Posterior vena cava (tissue), 2 donors: ENCODE measurements at regions not wholly inside any gene's neighbourhood (a gene's known extent, or its start where the extent isn't known, plus 50 kb on each side); places are given as distances from the start of the nearest gene placed in this dataset.

Experiments used
- DNase-seq: peaks from one replicate; pipeline ENCODE4 v3.0.0-alpha.2; 2020; ENCODE audit warnings: low spot score
- intact Hi-C, 2 donors: fragments of 100-400 bp; cut with DNase I; formaldehyde crosslinking; loops; one replicate each; pipeline versions ENCODE4 v1.14.1 to v1.14.2; 2022 to 2023
- donor health status: DM: yes; HTN: yes; CAD: no.
- donor health status: DM: yes; HTN: yes; CAD: no.

DNA sequence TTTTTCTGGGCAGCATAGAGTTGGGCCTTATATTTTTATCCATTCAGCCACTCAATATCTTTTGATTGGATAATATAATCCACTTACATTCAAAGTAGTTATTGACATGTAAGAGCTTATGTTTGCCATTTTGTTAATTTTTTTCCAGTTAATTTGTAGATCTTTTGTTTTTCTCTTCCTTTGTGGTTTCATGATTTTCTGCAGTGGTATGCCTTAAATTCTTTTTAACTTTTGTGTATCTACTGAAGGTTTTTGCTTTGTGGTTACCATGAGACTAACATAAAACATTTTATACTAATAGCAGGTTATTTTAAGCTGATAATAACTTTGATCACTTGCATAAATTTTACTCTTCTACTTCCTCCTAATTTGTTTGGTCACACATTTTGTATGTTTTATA, 140.8 kb upstream of the GATB start:
- no peak for DNase-seq
- intact Hi-C loops, result no loop called here

DNA sequence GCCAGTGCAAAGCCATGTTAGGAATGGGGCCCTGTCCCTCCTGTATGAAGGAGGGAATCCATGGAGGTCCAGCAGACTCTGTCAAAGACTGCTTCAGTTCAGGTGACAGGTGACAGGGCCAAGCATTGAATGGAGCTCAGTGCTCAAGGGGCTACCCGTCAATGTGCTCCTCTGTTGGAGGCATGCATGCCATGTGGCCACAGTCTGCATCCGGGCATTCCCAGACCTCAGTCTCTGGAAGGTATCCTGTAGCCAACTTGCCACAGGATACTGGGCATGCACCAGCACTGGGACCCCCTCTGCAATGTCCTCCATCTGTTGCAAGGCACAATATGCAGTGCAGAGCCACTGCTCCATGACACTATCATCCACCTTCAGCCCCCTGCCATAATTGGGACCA, 136.1 kb upstream of the GATB start:
- intact Hi-C loops, result no loop called here

DNA sequence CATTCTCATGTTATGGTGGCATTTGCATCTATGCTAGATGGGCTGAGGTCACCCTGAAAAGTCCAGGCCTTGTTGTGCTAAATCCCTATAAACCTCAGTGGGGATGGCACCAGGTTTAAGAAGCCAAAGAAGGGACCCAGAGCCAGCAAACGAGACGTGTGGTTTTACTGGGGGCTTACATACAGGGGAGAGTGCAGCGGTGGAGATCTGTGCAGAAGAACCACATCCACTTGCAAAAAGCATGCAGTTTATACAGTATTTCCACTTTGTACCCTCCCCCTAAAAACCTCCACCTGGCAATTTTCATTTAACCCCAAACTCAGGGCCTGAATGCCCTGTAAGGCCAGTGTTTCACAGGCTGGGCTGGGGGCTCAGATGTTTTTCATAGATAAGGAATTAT, 134.9 kb upstream of the GATB start:
- DNase-seq, result no peak
- intact Hi-C loops, result no loop called here

More for the DNA sequence above, 136.1 kb upstream of the GATB start:
- DNase-seq, result no peak

DNA sequence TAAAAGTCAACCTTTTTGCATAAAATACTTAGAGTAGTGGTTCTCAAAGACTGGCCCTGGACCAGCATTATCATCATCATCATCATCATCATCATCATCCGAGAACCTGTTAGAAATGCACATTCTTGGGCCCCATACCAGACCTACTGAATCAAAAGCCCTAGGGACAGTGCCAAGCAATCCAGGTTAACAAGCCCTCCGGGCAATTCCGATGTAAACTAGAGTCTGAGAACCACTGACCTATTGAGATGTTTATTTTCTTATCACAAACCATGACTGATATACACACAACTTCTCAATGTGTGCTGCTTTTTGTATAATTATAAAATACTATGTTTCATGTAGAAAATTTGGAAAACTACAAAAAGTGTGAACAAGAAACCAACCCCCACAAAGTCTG, 133.4 kb upstream of the GATB start:
- intact Hi-C loops, result no loop called here
- DNase-seq, result no peak

DNA sequence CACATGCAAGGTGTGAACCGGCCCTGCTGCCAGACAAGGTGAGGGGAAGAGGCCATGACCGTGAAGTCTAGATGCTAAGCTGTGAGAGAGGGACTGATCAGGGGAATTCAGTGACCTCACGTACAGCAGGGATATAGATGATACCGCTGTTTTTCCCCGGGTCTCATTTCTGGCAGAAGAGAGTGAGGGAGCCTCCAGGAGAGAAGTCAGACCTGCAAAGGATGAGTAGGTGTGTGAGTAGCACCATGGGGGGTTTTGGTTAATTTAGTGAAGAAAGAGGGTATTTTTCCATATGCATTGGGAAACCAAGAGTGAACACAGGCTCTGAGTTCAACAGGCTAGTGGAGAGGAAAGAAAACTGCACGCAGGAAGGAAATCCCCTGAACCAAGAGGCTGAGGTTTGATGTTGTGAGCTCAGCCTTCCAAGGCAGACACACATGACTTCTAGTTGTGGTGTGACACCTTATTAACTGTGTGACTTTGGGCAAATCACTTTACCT, 127.6 kb upstream of the GATB start:
- DNase-seq, result no peak
- intact Hi-C loops, result no loop called here

DNA sequence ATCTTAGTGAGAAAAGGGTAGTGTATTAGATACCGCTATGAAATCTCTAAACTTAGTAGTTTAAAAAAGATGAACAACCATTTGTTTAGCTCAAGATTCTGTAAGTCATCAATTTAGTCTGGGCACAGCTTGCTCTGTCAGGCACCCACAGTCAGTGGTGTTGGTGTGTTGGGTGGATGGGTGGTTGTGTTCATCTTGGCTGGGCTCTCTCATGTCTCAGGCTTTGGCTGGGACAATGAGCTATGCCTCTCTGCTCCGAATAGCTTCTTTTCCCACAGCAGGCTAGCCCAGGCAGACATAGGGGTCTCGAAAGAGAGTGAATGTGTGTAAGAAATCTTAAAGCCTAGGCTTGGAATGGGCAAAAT, 127.0 kb upstream of the GATB start:
- intact Hi-C loops, result no loop called here
- no peak for DNase-seq

DNA sequence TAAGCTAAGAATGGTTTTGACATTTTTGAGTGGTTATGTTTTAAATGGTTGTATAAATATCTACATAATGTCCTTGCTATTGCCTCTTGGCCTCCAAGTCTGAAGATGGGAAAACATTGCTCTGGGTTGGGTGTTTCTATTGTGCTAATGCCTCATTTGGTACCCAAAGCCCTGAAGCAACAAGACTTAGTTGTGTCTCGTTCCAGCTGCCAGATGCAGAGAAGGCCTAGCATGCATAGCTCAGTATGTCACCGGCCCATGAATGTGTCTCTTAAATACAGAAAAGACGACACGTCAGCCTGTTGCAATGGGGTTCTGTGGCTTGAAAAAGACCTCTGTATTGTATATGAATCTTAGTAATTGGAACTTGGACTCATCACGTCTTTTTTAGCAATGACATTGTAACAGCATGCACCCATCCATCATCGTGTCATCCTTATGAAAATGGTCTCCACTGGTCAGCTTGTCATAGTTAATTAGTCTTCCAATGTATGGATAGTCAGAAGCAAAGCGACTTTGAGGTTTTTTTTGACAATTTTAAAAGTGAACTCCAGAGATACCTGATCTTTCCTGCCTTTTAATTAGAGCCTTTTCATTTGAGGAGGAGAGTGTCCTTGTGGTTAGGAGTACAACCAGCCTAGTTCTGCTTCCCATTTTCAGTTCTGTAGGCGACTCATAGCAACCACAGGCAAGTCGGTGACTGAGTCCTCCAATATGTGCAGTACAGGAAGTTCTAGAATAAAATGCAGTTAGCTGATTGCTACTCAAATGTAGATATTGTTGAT, 126.4 kb upstream of the GATB start:
- intact Hi-C loops, result no loop called here
- no peak for DNase-seq

DNA sequence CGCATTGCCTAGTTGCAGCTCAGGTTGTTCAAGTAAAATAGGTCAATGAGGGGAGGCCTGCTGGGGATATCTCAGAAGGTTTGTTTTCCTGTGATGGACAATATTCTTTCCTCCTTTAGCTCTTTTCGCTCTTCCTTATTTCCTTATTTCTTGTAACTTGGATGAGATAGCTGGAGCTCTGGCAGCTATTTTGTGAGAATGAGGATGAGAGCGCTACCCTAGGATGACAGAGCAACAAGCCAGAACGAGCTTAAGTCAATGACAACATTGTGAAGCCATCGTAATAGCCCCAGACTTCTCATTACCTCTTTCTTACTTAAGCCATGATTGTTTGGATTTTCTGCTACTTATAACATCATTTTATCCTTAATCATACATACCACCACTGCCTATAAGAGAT, 124.3 kb upstream of the GATB start:
- intact Hi-C loops, result no loop called here
- no peak for DNase-seq

DNA sequence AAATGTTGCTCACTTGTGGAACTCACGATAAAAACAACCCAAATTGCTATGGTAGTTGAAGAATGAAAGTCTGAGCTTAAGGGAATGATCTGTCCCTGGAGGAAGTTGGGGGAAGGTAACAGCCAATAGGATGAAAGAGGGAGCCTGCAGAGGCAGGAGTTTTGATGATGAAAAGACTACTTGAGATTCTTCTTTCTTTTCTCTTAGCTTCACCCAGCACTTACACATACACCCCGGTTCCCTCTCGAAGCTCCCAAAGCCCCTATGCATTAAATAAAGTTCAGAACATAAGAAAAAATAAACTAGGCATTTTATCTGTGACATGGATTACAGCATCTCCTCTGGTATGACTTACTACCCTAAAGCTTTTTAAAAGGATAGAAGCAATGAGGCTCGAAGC, 122.9 kb upstream of the GATB start:
- DNase-seq, result no peak
- intact Hi-C loops, result no loop called here

DNA sequence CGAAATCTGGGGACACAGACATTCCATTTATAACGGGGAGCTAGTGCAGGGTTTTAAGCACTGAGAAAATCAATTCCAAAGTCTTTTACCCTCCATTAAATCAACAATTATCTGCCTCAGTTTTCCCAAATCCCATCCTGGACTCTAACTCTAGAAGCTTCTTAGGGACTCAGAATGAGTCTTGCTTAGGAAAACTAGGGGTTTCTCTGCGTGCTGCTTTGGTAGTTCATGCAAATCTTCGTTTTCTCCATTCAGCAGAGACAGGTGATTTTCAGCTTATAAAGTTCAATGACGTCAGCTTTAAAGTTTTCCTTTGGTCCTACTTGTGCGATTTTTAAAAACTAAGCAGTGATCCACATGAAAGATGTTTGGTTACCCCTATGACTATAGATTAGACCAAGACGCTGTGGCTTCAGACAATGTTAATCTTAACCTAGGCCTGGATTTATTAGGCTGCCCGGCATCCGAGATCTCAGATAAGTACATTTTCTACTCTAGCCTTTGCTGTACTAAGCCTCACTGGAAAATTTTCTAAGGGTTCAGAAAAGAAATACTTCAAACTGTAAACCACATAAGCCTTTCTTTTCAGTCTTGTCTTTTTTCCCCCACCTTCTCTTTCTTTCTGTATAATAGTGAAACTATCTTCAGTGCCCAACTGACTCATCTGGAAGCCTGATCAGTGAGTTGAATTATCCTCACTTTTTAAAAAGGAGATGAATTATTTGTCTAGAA, 121.4 kb upstream of the GATB start:
- intact Hi-C loops, result no loop called here
- no peak for DNase-seq

DNA sequence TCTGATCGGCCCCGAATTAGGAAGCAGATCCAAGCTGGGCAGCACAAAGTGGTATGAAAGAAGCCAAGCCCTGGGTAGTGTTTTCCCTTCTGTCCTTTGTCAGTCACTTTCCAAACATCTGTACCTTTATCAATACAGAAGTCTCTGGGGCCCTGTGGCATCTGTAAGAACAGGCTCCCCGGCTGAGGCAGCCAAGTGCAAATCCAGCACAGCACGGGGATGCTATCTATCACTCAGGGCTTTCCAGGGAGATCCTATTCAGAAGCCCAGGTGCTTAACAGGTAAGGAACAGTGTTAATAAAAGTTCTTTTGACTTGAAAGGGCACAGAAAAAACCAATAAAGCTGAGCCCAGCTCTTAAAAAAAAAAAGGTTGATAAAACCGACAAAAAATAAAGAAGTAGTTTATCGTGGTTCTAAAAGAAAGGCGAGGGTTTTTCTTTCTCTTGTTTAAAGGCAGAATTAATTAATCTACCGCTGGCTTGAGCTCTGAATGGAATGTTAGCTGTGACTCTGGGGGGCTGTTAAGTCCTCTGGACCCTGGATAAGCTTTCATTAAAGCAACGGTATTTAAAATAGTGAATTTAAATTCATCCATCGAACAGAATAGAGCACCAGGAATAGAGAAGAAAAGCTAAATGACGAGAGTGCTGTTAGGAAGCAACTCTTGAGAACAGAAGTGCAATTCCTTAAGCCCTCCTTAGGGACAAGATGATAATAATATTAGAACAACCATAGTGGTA, 119.1 kb upstream of the GATB start:
- no peak for DNase-seq
- intact Hi-C loops, result no loop called here

DNA sequence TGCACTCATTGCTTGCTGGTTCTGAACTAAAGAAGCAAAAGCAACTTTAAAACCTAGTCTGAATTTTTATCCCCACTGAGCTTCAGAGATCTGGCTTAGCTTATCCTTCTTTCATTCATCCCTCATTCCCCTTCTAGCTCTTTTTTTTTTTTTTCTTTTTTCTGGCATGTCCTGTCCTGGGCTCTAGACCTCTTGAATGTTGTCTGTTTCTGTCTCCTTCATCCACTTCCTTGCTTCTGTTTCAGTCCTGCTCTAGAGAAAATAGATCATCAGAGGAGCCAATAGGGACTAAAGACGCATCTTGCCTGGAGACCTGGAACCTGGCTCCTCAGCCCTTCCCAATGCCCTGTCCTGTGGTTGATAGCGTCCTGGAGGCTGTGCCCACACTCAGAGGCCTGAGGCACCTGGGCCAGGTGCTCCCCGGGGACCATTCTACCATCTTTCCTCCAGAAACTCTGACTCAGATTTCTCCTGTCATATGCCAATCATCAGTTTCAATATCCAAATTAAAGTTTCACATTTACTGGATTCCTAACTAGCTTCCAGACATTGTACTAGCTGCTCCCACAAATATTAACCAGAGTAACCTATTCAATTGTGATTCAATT, 115.7 kb upstream of the GATB start:
- intact Hi-C loops, result no loop called here
- no peak for DNase-seq

DNA sequence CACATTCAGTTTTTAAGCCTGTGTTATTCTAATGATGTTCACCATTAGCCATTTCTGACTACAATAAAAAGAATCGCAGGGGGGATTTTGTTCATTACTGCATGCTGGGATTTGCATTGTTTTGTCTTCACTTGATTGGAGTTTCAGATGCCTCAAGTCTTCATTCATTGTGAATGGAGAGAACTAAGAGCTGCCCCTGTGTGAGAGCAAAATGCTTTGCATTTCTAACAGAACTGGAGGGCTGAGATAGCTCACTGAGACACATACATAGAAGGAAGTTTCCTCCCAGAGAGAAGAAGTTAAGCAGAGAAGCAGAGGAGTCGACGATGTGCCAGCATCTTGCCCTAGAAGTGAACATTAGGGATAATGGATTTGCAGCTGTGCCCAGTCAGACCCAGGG, 113.5 kb upstream of the GATB start:
- DNase-seq, result no peak
- intact Hi-C loops, result no loop called here

DNA sequence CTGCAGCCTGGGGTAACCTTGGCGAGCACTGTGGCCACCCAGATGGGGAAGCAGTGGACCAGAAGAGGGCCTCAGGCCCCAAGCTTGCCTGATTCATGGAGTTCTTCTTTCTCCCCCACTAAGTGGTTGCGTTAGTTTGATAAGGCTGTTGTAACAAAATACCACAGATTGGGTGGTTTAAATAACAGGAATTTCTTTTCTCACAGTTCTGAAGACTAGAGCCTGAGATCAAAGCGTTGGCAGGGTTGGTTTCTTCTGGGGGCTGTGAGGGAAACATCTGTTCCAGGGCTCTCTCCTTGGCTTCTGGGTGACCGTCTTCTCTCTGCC, 105.7 kb upstream of the GATB start:
- intact Hi-C loops, result no loop called here
- DNase-seq, result no peak

DNA sequence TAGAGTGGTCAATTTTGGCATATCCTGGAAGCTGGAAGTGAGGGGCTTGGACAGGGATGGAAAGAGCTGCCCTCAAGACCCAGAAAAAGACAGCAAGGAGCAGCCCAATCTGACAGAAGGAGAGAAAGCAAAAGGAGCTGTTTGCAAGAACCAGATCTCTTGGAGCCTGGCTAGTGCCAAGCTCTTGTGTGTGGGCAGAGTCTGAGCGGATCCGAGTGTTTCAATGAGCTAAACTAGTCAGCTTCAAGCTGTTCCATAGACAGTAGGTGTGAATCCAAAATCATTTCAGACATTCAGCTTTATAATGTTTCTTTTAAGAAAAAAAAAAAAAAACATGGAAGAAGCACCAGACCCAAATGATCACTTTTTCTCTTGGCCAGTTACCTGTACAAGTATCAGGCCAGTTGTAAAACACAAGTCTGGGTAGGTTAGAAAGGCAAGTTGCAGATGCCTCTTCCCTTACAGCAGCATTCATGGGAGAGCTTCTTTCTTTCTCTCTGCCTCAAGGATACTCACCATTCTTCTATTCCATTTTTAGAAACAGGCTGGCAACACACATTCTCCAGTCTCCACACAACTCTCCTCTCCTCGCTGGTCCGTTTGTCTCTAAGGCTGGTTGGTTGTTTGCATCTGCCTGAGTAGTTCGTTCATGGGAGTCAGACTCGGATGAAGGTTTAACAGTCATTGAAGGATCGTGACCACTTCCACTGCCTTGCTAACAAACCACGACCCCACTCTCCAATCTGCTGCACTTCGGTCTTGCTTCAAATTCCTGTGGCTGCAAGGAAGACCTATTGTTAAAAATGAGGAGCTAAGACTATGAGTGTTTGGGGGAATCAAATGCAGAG, 105.2 kb upstream of the GATB start:
- no peak for DNase-seq
- intact Hi-C loops, result no loop called here

DNA sequence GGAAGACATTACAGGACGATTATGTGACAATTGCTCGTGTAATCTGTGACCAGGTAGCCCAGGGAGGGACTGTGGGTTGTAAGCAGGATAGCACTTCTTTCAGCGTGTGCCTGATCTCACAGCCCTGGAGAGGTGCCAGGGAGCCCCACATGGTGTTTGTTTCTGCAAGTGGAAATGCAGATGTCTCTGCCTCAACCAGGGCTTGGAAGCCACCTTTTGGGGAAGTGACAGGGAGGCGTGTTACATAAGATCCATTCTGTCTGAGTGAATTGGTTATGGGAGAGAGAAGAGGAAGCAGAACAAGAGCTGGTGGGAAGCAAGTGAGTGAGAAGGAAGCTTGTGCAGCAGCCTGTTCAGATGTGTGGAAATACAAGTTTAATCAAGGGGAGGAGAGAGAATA, 104.5 kb upstream of the GATB start:
- intact Hi-C loops, result no loop called here
- DNase-seq, result peak; percentile 88

DNA sequence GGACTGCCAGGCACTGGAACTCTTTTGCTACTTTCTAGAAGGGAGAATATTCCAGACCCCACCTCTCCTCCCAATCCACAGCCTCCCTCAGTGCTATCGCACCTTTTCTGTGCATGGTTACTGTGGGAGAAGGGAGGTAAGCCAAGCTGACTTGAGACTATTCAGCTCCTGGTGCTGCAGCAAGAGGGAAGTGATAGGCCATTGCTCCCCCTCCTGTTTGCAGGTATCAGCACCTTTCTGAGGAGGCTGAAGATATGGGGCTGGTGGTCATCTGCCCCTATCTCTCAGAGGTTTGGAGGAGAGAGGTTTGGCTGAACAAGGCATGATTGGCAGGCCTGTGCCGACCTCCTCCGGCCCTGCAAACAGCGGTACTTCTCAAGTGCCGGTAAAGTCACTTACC, 103.3 kb upstream of the GATB start:
- intact Hi-C loops, result no loop called here
- DNase-seq, result no peak

DNA sequence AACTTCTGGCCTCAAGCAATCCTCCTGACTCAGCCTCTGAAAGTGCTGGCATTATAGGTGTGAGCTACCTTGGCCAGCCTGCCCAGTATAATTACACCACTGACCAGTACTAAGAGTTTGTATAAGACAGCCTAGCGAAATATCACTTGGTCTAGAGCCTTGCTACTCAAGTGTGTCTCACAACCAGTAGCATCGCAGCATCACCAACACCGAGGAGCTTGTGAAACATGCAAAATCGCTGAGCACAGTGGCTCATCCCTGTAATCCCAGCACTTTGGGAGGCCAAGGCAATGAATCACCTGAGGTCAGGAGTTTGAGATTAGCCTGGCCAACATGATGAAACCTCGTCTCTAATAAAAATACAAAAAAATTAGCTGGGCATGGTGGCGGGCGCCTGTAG, 102.0 kb upstream of the GATB start:
- intact Hi-C loops, result no loop called here
- DNase-seq, result no peak

DNA sequence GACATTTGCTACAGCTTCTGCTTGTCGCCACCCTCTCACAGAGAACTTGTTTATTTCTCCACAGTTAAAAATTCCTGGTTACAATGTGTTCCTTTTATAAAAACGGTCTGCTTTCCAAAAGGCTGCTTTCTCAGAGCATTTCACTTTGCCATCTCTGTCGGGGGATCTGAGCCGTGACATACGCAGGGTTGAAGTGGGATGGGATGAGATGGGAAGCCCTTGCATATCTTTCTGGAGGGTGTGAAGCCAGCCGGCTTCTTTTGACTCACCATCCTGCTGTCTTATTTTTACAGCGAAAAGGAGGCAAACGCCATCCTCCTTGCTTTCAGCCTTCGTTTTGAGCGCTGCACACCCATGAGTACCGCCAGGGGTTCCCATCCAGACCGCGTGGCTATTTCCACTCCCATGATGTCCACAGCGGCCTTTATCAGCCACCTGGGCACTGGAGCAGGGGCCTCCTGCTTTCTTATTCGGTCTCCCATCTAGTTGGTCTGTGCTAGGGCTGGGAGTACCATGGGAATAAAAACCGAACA, 99.8 kb upstream of the GATB start:
- intact Hi-C loops, result no loop called here
- DNase-seq, result no peak
